ENCODE measurements at regions not wholly inside any gene's neighbourhood (a gene's known extent, or its start where the extent isn't known, plus 50 kb on each side); places are given as distances from the start of the nearest gene placed in this dataset.

DNA sequence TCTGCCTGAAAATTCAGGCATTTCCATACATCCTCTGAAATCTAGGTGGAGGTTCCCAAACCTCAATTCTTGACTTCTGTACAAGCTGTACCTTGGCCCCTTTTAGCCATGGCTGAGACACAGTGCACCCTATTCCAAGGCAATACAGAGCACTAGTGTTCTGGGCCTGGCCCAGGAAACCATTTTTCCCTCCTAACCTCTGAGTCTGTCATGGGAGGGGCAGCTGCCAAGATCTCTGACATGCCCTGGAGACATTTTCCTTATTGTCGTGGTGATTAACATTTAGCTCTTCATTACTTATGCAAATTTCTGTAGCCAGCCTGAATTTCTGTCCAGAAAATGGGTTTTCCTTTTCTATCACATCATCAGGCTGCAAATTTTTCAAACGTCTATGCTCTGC is 248.0 kb upstream of the RGS18 start:
- TF ChIP-seq POLR2AphosphoS5 (IDR thresholded peaks at IDR 0.05), result no peak
- TF ChIP-seq, protein P1, sequence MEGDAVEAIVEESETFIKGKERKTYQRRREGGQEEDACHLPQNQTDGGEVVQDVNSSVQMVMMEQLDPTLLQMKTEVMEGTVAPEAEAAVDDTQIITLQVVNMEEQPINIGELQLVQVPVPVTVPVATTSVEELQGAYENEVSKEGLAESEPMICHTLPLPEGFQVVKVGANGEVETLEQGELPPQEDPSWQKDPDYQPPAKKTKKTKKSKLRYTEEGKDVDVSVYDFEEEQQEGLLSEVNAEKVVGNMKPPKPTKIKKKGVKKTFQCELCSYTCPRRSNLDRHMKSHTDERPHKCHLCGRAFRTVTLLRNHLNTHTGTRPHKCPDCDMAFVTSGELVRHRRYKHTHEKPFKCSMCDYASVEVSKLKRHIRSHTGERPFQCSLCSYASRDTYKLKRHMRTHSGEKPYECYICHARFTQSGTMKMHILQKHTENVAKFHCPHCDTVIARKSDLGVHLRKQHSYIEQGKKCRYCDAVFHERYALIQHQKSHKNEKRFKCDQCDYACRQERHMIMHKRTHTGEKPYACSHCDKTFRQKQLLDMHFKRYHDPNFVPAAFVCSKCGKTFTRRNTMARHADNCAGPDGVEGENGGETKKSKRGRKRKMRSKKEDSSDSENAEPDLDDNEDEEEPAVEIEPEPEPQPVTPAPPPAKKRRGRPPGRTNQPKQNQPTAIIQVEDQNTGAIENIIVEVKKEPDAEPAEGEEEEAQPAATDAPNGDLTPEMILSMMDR (IDR thresholded peaks at IDR 0.05 in 8 of 11, conservative IDR thresholded peaks at IDR 0.05 in 3 of 11), result no peak
- no peak for TF ChIP-seq POLR2A (IDR thresholded peaks at IDR 0.05)
- no peak for DNase-seq
- no peaks in the 10 kb centered on the region for H3K36me3 ChIP-seq
- intact Hi-C loops (cut with DNase I; ENCODE audit: low total_unique reads), result no loop called here
- no peak overlapping the region for H3K27ac ChIP-seq
- no peaks in the 10 kb centered on the region for H3K27me3 ChIP-seq (replicated peaks in 1 of 7)
- 74 to 87% (median 82%) methylated on average over 2 of the region's 2 CpGs for WGBS, 5 donors
- no peak overlapping the region for H3K4me3 ChIP-seq
- no peaks in the 10 kb centered on the region for H3K4me1 ChIP-seq
- H3K9me3 ChIP-seq, result peaks cover 0 to 14% (median 0%) of the 10 kb centered on the region in 8 donors

DNA sequence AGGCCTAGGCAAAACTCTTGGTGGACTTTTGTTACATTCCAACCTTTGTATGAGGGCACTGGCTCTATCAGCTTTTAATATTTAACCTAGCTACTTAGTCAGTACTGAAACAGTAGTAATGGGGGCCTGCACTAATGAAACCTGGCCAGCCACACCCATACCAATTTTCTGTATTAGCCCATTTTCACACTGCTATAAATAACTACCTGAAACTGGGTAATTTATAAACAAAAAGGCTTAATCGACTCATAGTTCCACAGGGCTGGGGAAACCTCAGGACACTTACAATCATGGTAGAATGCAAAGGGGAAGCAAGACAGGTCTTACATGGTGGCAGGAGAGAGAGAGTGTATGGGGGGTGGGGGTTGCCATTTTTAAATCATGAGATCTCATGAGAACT is 245.7 kb upstream of the RGS18 start:
- Histone ChIP-seq H3K9me3 (peaks cover 0 to 14% (median 0%) of the 10 kb centered on the region in 8 donors), H3K4me1 (no peaks in the 10 kb centered on the region), H3K27ac (no peak overlapping the region), H3K4me3 (no peak overlapping the region), H3K36me3 (no peaks in the 10 kb centered on the region), H3K27me3 (replicated peaks in 1 of 7) (no peaks in the 10 kb centered on the region)
- TF ChIP-seq, protein P1 (IDR thresholded peaks at IDR 0.05 in 8 of 11, conservative IDR thresholded peaks at IDR 0.05 in 3 of 11), result no peak
- TF ChIP-seq POLR2AphosphoS5 (IDR thresholded peaks at IDR 0.05) (no peak), POLR2A (IDR thresholded peaks at IDR 0.05) (no peak)
- 27 to 95% (median 90%) methylated on average over 1 of the region's 1 CpG for WGBS, 5 donors
- no peak for DNase-seq
- intact Hi-C loops (cut with DNase I; ENCODE audit: low total_unique reads), result no loop called here

DNA sequence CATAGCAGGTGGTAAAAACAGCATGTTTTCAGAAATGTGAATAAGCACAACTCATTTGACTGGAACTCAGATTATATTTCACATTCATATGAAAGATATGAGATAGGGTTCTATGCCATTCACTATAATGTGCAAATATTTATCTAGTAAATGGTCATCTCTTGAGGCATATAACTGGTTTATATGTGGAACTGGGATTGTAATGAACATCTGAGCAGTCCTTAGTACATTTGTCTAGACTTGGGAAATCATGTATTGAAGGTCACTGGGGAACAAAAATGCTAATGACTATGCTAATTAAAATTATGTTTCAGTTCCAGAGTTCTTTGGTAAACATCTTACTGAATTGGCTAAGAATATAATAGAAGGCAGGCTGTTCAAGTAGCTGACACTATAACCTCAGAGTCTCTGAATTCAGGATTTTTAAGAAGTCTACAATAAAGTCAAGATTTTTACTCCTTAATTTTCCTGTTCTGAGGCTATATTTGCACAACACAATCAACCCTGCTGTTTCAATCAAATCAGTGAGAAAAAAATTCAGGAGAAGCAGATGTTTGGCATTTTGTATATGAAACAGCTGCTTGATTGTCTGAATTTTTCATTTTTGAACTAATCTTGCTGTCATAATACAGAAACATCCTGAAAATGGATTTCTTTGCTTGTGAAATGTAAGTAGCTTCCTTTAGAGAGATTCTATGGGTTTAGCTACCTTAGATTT is 244.8 kb upstream of the RGS18 start:
- intact Hi-C loops (cut with DNase I; ENCODE audit: low total_unique reads), result no loop called here
- Histone ChIP-seq H3K9me3 (peaks cover 0 to 14% (median 0%) of the 10 kb centered on the region in 8 donors), H3K4me1 (no peaks in the 10 kb centered on the region), H3K36me3 (no peaks in the 10 kb centered on the region), H3K4me3 (no peak overlapping the region), H3K27me3 (replicated peaks in 1 of 7) (no peaks in the 10 kb centered on the region), H3K27ac (no peak overlapping the region)
- no peak for DNase-seq
- TF ChIP-seq, protein P1 (IDR thresholded peaks at IDR 0.05 in 8 of 11, conservative IDR thresholded peaks at IDR 0.05 in 3 of 11), result no peak
- no peak for TF ChIP-seq POLR2A (IDR thresholded peaks at IDR 0.05)
- no peak for TF ChIP-seq POLR2AphosphoS5 (IDR thresholded peaks at IDR 0.05)

DNA sequence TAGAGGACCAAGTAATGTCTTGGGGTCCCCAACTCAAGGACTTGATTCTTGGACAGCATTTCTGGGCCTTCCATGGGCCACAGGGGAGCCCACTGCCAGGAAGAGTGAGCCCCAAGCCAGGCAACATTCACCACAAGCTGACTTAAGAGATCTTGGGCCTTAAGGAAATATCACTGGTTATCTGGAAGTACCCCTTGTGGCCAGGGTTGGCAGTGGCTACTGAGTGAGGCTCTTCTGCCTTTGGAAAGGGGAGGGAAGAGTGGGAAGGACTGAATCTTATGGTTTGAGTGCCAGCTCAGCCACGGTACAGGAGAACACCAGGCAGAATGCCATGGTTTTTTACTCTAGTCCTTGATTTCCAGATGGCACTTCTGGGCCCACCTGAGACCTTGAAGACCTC is 228.9 kb upstream of the RGS18 start:
- TF ChIP-seq POLR2AphosphoS5 (IDR thresholded peaks at IDR 0.05) (no peak), POLR2A (IDR thresholded peaks at IDR 0.05) (no peak)
- TF ChIP-seq, protein P1 (IDR thresholded peaks at IDR 0.05 in 8 of 11, conservative IDR thresholded peaks at IDR 0.05 in 3 of 11), result no peak
- Histone ChIP-seq H3K9me3 (peaks cover 0 to 49% (median 14%) of the 10 kb centered on the region in 8 donors), H3K4me3 (no peak overlapping the region), H3K27ac (no peak overlapping the region), H3K4me1 (no peaks in the 10 kb centered on the region), H3K27me3 (replicated peaks in 1 of 7) (no peaks in the 10 kb centered on the region), H3K36me3 (no peaks in the 10 kb centered on the region)
- no peak for DNase-seq
- intact Hi-C loops (cut with DNase I; ENCODE audit: low total_unique reads), result no loop called here
- 58 to 80% (median 68%) methylated on average over 1 of the region's 1 CpG for WGBS, 5 donors
